ENCODE measurements at regions not wholly inside any gene's neighbourhood (a gene's known extent, or its start where the extent isn't known, plus 50 kb on each side); places are given as distances from the start of the nearest gene placed in this dataset.
A peak's percentile ranks its signal among the peaks of the same experiment; 100 is the strongest.

- Histone ChIP-seq H3K4me2 (no peak overlapping the region), H3K4me3 (no peak overlapping the region), H3K36me3 (no peaks in the 10 kb centered on the region), H3K9me3 (replicated peaks in 1 of 11) (no peaks in the 10 kb centered on the region; a peak in 1 of 22 replicates), H4K20me1 (no peaks in the 10 kb centered on the region), H3K4me1 (no peaks in the 10 kb centered on the region), H3K27me3 (no peaks in the 10 kb centered on the region), H3K9ac (no peak overlapping the region), H3K27ac (no peak overlapping the region)
- TF ChIP-seq Cebpa-rat (IDR thresholded peaks at IDR 0.05) = no peak
Measured at GRCh38 chr2:219836647-219837177, 209.3 kb downstream of the SLC4A3 start.

- no peak for TF ChIP-seq Cebpa-rat (IDR thresholded peaks at IDR 0.05)
- H4K20me1 ChIP-seq = no peaks in the 10 kb centered on the region; a peak in 1 of 22 replicates
- peak overlapping the region in 3 of 11 experiments; percentile 5 to 39 (median 26); a peak in 5 of 22 replicates for H3K4me2 ChIP-seq
- H3K27ac ChIP-seq = no peak overlapping the region
- no peaks in the 10 kb centered on the region for H3K27me3 ChIP-seq
- H3K9ac ChIP-seq = no peak overlapping the region
- no peak overlapping the region for H3K4me3 ChIP-seq
- no peaks in the 10 kb centered on the region for H3K36me3 ChIP-seq
- H3K4me1 ChIP-seq = peaks cover 0 to 13% (median 0%) of the 10 kb centered on the region in 10 experiments; a peak in 6 of 20 replicates
- no peaks in the 10 kb centered on the region for H3K9me3 ChIP-seq (replicated peaks in 1 of 11)
Measured at GRCh38 chr2:219844401-219845091, 217.1 kb downstream of the SLC4A3 start.

GRCh38 chr2:219848882-219849281, 221.5 kb downstream of the SLC4A3 start:
- H4K20me1 ChIP-seq = no peaks in the 10 kb centered on the region; a peak in 1 of 22 replicates
- H3K27me3 ChIP-seq = no peaks in the 10 kb centered on the region
- no peak overlapping the region for H3K4me3 ChIP-seq
- no peak overlapping the region for H3K4me2 ChIP-seq
- no peaks in the 10 kb centered on the region for H3K9me3 ChIP-seq (replicated peaks in 1 of 11)
- no peak overlapping the region for H3K9ac ChIP-seq
- no peaks in the 10 kb centered on the region for H3K36me3 ChIP-seq
- TF ChIP-seq Cebpa-rat (IDR thresholded peaks at IDR 0.05) = no peak
- peaks cover 0 to 13% (median 0%) of the 10 kb centered on the region in 10 experiments; a peak in 6 of 20 replicates for H3K4me1 ChIP-seq
- no peak overlapping the region for H3K27ac ChIP-seq

- no peak overlapping the region for H3K9ac ChIP-seq
- H3K4me1 ChIP-seq = no peaks in the 10 kb centered on the region
- no peak for TF ChIP-seq Cebpa-rat (IDR thresholded peaks at IDR 0.05)
- no peaks in the 10 kb centered on the region; a peak in 1 of 22 replicates for H4K20me1 ChIP-seq
- no peak overlapping the region for H3K27ac ChIP-seq
- H3K4me3 ChIP-seq = no peak overlapping the region
- no peaks in the 10 kb centered on the region for H3K9me3 ChIP-seq (replicated peaks in 1 of 11)
- H3K36me3 ChIP-seq = no peaks in the 10 kb centered on the region
- no peaks in the 10 kb centered on the region for H3K27me3 ChIP-seq
- H3K4me2 ChIP-seq = no peak overlapping the region
Measured at GRCh38 chr2:219851169-219851568, 223.7 kb downstream of the SLC4A3 start.

- TF ChIP-seq Cebpa-rat (IDR thresholded peaks at IDR 0.05) = no peak
- Histone ChIP-seq H4K20me1 (no peaks in the 10 kb centered on the region), H3K27ac (no peak overlapping the region), H3K4me2 (no peak overlapping the region), H3K27me3 (no peaks in the 10 kb centered on the region), H3K4me1 (no peaks in the 10 kb centered on the region), H3K36me3 (no peaks in the 10 kb centered on the region), H3K4me3 (no peak overlapping the region), H3K9ac (no peak overlapping the region), H3K9me3 (replicated peaks in 1 of 11) (no peaks in the 10 kb centered on the region)
Measured at GRCh38 chr2:219851801-219852481, 224.5 kb downstream of the SLC4A3 start.

- H3K27ac ChIP-seq = no peak overlapping the region
- no peaks in the 10 kb centered on the region for H3K27me3 ChIP-seq
- no peaks in the 10 kb centered on the region for H4K20me1 ChIP-seq
- H3K36me3 ChIP-seq = no peaks in the 10 kb centered on the region
- H3K4me1 ChIP-seq = no peaks in the 10 kb centered on the region
- no peak overlapping the region for H3K4me3 ChIP-seq
- TF ChIP-seq Cebpa-rat (IDR thresholded peaks at IDR 0.05) = no peak
- H3K9ac ChIP-seq = no peak overlapping the region
- H3K4me2 ChIP-seq = no peak overlapping the region
- no peaks in the 10 kb centered on the region for H3K9me3 ChIP-seq (replicated peaks in 1 of 11)
Measured at GRCh38 chr2:219852626-219853025, 225.2 kb downstream of the SLC4A3 start.

- H3K4me2 ChIP-seq = no peak overlapping the region
- no peaks in the 10 kb centered on the region for H3K36me3 ChIP-seq
- no peaks in the 10 kb centered on the region for H3K4me1 ChIP-seq
- H3K9ac ChIP-seq = no peak overlapping the region
- TF ChIP-seq Cebpa-rat (IDR thresholded peaks at IDR 0.05) = peak in 6 of 11 experiments; percentile 25 to 89 (median 52); a peak in 8 of 22 replicates
- H3K27me3 ChIP-seq = no peaks in the 10 kb centered on the region
- no peak overlapping the region for H3K4me3 ChIP-seq
- H4K20me1 ChIP-seq = no peaks in the 10 kb centered on the region
- no peak overlapping the region for H3K27ac ChIP-seq
- H3K9me3 ChIP-seq (replicated peaks in 1 of 11) = no peaks in the 10 kb centered on the region
Measured at GRCh38 chr2:219856602-219857001, 229.2 kb downstream of the SLC4A3 start.

- no peaks in the 10 kb centered on the region for H3K9me3 ChIP-seq (replicated peaks in 1 of 11)
- no peak overlapping the region for H3K9ac ChIP-seq
- no peak overlapping the region for H3K4me3 ChIP-seq
- H3K36me3 ChIP-seq = no peaks in the 10 kb centered on the region
- peaks cover 0 to 2% (median under 1%) of the 10 kb centered on the region in 10 experiments; a peak in 7 of 20 replicates for H3K4me1 ChIP-seq
- no peaks in the 10 kb centered on the region for H3K27me3 ChIP-seq
- no peak overlapping the region for H3K4me2 ChIP-seq
- H3K27ac ChIP-seq = no peak overlapping the region
- TF ChIP-seq Cebpa-rat (IDR thresholded peaks at IDR 0.05) = no peak
- no peaks in the 10 kb centered on the region for H4K20me1 ChIP-seq
Measured at GRCh38 chr2:219857751-219858150, 230.3 kb downstream of the SLC4A3 start.

GRCh38 chr2:219861307-219861706, 233.9 kb downstream of the SLC4A3 start:
- Histone ChIP-seq H3K4me3 (no peak overlapping the region), H3K27me3 (no peaks in the 10 kb centered on the region), H3K9me3 (replicated peaks in 1 of 11) (peaks cover 0 to 16% (median 5%) of the 10 kb centered on the region in 11 experiments; a peak in 4 of 22 replicates), H3K4me1 (peaks cover 0 to 27% (median 14%) of the 10 kb centered on the region in 10 experiments; a peak in 12 of 20 replicates), H3K4me2 (no peak overlapping the region), H3K27ac (no peak overlapping the region), H3K9ac (no peak overlapping the region), H3K36me3 (no peaks in the 10 kb centered on the region), H4K20me1 (no peaks in the 10 kb centered on the region)
- no peak for TF ChIP-seq Cebpa-rat (IDR thresholded peaks at IDR 0.05)
